NCI-H2171 treated with DMSO at 0.1 percent for 48 hours (cell line): ENCODE measurements at regions not wholly inside any gene's neighbourhood (a gene's known extent, or its start where the extent isn't known, plus 50 kb on each side); places are given as distances from the start of the nearest gene placed in this dataset.
"Not testable (repeated sequence)": the region's sequence is repeated elsewhere in the genome, so short reads cannot be mapped to it uniquely, and the experiment has no call there.

Source experiments
- DNase-seq: peaks from one replicate; lab custom pipeline; 2025; lab: John Stamatoyannopoulos, UW

DNA sequence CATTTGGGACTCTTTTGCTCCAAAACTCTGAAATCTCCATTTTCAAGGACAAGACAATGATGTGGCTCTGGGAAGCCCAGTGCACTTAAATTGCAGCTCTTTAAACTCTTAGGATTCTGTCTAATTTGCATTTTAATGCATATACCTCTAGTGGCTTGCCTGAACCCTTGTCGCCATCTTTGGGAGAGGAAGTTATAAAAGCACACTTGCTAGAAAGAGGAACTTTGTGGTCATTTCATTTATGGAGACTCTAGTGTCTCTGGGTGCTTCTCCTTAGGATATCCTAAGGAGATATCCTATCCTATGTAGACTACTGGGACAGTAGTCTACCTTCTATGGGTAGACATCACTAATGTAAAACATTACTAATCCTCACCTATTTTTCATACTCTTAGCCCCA lies 77.3 kb upstream of the SLC1A3 start:
- no peak for DNase-seq

DNA sequence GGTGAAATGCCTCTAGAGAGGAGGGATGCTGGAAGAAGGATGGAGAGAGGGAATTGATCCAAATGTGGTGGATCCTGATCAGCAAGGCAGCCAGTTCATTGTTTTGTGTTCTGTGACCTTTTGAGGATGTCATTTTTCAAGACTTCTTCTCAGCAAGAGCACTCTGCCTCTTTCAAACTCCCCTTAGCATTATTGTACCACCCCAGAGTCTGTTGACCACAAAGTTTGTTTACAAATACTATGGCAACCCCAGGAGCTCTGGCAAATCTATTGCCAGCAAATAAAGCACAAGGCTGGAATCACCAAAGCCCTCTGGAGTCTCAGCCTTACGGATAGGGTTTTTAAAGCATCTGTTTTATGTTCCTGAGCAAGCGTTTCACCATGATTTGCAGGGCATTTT lies 76.2 kb upstream of the SLC1A3 start:
- DNase-seq: no peak

DNA sequence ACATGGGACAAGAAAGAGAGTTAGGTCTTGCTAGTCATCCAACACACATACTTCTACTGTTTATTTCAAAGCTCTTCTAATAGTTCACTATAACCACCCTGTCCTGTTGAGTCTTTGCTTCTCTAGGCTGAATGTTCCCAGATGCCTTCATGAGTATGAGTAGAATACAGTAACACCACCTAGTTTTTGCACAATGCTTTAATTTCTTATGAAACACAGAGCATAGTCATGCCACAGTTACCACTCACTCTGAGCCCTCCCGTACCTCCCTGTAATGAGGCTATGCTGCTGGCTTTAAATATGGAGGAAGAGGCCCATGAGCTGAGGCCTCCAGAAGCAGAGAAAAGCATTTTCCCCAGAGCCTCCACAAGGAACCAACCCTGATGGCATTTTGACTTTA lies 75.0 kb upstream of the SLC1A3 start:
- no peak for DNase-seq

DNA sequence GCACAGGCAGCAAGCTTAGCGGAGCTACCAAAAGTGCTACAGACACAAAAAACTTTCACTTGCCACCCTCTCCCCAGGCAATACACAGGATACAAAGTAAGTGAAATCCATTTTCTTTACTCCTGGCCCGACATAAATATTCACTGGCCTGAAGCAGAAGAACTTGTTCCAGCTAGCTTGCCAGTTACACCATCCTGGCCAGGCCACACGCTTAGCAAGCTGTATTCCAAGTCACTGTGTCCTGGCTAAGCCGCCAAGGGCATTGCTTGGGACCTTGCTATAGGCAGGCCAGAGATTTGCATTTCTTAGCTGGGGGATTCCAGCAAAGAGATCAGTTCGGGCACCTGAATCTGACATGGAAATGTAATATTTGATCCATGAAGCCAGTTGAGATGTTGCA lies 71.0 kb upstream of the SLC1A3 start:
- no peak for DNase-seq

DNA sequence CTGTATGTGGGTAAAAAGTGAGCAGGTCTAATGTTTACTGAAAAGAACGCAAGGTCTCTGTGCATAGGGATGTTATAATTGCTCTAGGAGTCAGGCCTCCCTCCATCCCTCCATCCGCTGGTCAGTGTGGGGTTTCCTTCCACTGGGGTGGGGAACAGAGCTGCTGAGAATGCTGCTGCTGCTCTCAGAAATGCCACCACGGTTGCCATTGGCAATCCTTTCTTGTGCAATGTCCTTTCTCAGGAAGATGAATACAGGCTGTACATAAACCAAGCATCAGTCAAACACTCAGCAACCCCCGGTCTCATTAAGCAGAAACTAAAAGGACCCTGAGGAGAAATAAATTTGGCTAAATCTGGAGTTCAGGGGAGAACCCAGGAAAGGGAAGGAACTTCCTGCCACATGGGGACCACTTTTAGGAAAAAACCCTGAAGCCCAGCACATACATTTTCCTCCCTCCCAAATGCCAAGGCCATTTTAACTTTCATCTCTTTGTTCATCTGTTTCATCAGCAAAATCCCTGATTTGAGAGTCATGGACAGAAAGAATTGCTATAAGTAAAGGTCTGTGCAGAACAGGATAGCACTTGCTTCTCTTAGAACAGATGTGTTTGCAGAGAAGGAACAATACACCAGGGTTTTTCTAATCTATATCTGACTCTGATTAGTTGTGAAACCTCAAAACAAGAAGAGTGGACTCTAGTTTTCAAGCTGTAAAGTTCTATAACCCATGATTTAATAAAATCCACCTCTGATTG lies 70.4 kb upstream of the SLC1A3 start:
- no peak for DNase-seq

DNA sequence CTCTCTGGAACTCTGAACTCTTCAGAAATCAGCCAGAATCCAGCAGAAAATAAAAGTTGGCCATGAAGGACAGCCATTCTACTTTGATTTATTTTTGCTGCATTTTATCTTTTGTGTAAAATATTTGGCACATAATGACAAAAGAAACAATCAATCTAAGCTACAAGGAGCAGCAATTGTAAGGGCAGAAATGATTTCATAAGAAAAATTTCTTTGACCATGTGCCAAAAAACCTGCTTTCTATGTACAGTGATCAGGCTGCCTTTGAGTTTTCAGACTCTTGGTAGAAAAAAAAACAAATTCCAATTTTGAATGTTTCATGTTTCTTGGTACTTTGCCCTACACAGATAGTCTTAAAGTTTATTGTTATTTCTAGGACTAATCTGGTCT lies 69.8 kb upstream of the SLC1A3 start:
- no peak for DNase-seq

DNA sequence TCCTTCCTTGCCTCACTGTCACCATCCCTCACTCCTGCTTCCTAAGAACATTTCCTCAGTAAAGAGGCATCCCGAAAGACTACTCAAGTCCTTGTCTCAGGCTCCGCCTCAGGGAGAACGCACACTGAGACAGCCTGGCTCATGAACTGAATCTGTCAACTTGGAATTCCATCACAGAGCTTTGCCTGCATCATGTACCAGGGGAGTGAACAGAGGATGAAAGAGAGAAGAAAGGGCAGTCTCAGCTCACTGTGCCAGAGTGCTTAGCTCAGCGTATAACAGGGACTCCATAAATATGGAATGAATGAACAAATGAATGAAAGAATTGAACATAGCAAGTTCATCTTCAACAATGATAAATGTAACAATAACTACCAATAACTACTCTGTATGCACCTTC lies 68.7 kb upstream of the SLC1A3 start:
- DNase-seq: no peak

DNA sequence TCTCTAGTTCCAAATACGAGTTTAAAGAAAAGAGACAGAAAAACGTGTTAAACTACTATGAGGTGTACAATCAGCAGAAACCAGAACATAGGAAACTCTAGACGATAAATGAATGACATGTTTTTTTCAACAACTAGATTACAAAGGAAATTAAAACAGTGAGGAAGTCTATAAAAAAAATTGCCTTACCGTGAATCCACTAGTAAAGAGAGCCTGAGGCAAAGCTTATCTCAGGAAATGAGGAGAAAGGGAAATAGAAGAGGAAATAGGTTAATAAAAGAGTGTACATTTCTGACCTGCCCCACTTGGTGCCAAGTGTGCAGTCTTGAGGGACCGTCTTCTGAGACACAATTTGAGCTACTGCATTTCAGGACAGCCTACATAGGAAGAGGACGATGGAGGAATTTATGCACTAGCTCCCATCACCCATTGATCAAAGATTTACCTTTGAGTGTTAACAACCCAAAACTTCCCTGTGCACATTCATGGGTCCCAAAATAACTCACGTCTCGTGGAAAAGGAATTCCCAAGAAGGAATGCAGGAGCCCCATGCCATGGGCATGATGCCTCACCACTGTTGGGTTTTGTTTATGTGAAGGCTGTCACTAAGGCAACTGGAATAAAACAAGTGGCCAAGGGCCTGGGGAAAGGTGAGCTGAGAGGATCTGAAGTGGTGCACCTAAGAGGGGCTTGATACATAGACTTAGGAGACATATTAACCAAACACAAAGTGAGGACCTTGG lies 53.6 kb upstream of the SLC1A3 start:
- no peak for DNase-seq

DNA sequence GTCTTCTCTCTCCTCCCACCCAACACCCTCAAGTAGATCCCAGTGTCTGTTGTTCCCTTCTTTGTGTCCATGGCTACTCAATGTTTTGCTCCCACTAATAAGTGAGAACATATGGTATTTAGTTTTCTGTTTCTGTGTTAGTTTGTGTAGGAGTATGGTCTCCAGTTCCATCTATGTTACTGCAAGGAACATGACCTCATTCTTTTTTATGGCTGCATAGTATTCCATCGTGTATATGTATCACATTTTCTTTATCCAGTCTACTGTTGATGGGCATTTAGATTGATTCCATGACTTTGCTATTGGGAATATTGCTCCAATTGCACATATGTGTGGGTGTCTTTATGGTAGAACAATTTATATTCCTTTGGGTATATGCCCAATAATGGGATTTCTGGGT lies 51.4 kb upstream of the SLC1A3 start:
- not testable (repeated sequence) for DNase-seq
